HepG2 (cell line): ENCODE measurements at regions not wholly inside any gene's neighbourhood (a gene's known extent, or its start where the extent isn't known, plus 50 kb on each side); places are given as distances from the start of the nearest gene placed in this dataset.

Experiments
- ATAC-seq: fragments of 200-7000 bp; cut with Tn5 transposase; 3 replicates; pipeline ENCODE4 v1.9.1; 2020; ENCODE audit warnings: mild to moderate bottlenecking, moderate library complexity
- BruUV-seq: library from RNA; stranded (reverse); fragments of 400-500 nt; replicated peaks from 2 replicates; lab custom pipeline; 2021; lab: Mats Ljungman, UMichigan
- CTCF ChIA-PET: fragments of 300-600 bp; formaldehyde crosslinking; extraction: SDS; loops from one replicate; lab custom pipeline; 2021; ENCODE audit warnings: low total read pairs, inconsistent platforms, low intra/inter-chr PET ratio; lab: Yijun Ruan, JAX
- POLR2A ChIA-PET: fragments of 350-600 bp; sonication (Branson Sonifier 250); formaldehyde crosslinking; loops from one replicate; lab custom pipeline; 2020; ENCODE audit warnings: antibody characterized with exemption, inconsistent platforms; lab: Yijun Ruan, JAX
- DNase-seq: peaks from one replicate; pipeline ENCODE4 v3.0.0-alpha.2; 2015; ENCODE audit warnings: low spot score
- FAIRE-seq: peaks from 3 replicates; lab custom pipeline; 2011; peaks lifted over from hg19 to GRCh38; lab: Jason Lieb, UNC
- H2AFZ ChIP-seq: one replicate; pipeline ENCODE4 v1.6.1; 2011; ENCODE audit warnings: low read length, inconsistent platforms
- H3K27ac ChIP-seq: fragments of 300-600 bp; 3 replicates; pipeline ENCODE4 v1.8.0; 2011; ENCODE audit warnings: mixed run types, mild to moderate bottlenecking, mixed read lengths, low read length, inconsistent platforms; ENCODE audit not compliant: insufficient read depth; ENCODE audit errors: extremely low read length
- H3K27me3 ChIP-seq, 2 experiments: fragments of 200-600 bp in 1 of 2; 2 replicates in 1 of 2; 3 replicates in 1 of 2; pipeline versions ENCODE4 v1.6.0 to v1.8.0; 2011; ENCODE audit warnings: low read length in 2 of 2, mild to moderate bottlenecking in 2 of 2, moderate library complexity in 2 of 2, inconsistent platforms in 1 of 2; ENCODE audit not compliant: insufficient read depth in 2 of 2, control insufficient read depth in 1 of 2
- H3K36me3 ChIP-seq, 2 experiments: fragments of 200-600 bp in 1 of 2; replicated peaks in 1 of 2; 2 replicates in 1 of 2; 3 replicates in 1 of 2; pipeline versions ENCODE4 v1.5.1 to v1.8.0; 2011; ENCODE audit warnings: low read length in 2 of 2, inconsistent platforms in 1 of 2; ENCODE audit not compliant: insufficient read depth in 2 of 2, control insufficient read depth in 1 of 2
- H3K4me1 ChIP-seq: 2 replicates; pipeline ENCODE4 v1.5.1; 2012; ENCODE audit warnings: low read length, inconsistent platforms; ENCODE audit not compliant: insufficient read depth
- H3K4me2 ChIP-seq: 2 replicates; pipeline ENCODE4 v1.6.0; 2011; ENCODE audit warnings: low read depth, low read length, inconsistent platforms
- H3K4me3 ChIP-seq, 3 experiments: fragments of 200-600 bp in 1 of 3; sonication (generic), shearing (Covaris generic) in 1 of 3; replicated peaks in 1 of 3; 2 replicates each; pipeline ENCODE4 v1.5.1; 2011 to 2016; ENCODE audit warnings: low read length in 3 of 3, inconsistent platforms in 2 of 3, low read depth in 2 of 3, mild to moderate bottlenecking in 2 of 3, control low read depth in 1 of 3, mixed read lengths in 1 of 3; ENCODE audit not compliant: insufficient read depth in 1 of 3
- H3K79me2 ChIP-seq: one replicate; pipeline ENCODE4 v1.6.1; 2011; ENCODE audit warnings: low read length, inconsistent platforms; ENCODE audit not compliant: insufficient read depth
- H3K9ac ChIP-seq: 2 replicates; pipeline ENCODE4 v1.6.0; 2011; ENCODE audit warnings: mild to moderate bottlenecking, low read depth, low read length, inconsistent platforms; ENCODE audit not compliant: insufficient read depth
- H3K9me3 ChIP-seq: 2 replicates; pipeline ENCODE4 v1.5.1; 2012; ENCODE audit warnings: mild to moderate bottlenecking, low read length
- H4K20me1 ChIP-seq: 2 replicates; pipeline ENCODE4 v1.6.0; 2011; ENCODE audit warnings: inconsistent platforms, mild to moderate bottlenecking, low read length, moderate library complexity; ENCODE audit not compliant: insufficient read depth
- CBX1 ChIP-seq: IDR thresholded peaks from one replicate; pipeline ENCODE4 v1.6.1; 2016; ENCODE audit warnings: antibody characterized with exemption, low read depth
- CBX5 ChIP-seq: sonication (generic); formaldehyde crosslinking; IDR thresholded peaks from 2 replicates; pipeline ENCODE4 v1.4.0; 2020; ENCODE audit warnings: missing genetic modification reagents, borderline replicate concordance
- GMEB1 ChIP-seq: sonication (generic); formaldehyde crosslinking; IDR thresholded peaks from 2 replicates; pipeline ENCODE4 v1.5.1; 2020; ENCODE audit warnings: missing genetic modification reagents, mild to moderate bottlenecking, borderline replicate concordance
- MED13 ChIP-seq: sonication (generic); formaldehyde crosslinking; IDR thresholded peaks from 2 replicates; pipeline ENCODE4 v1.5.0; 2020; ENCODE audit warnings: missing genetic modification reagents
- MIXL1 ChIP-seq: IDR thresholded peaks from 2 replicates; pipeline ENCODE4 v1.6.1; 2016
- NR2F2 ChIP-seq: IDR thresholded peaks from 2 replicates; pipeline ENCODE4 v1.6.1; 2012; ENCODE audit warnings: low read depth, inconsistent platforms, borderline replicate concordance
- SSRP1 ChIP-seq: IDR thresholded peaks from 2 replicates; pipeline ENCODE4 v1.6.1; 2016; ENCODE audit warnings: control low read depth
- TIGD3 ChIP-seq: sonication (generic); formaldehyde crosslinking; IDR thresholded peaks from 2 replicates; pipeline ENCODE4 v1.5.1; 2020; ENCODE audit warnings: mild to moderate bottlenecking, missing genetic modification reagents, borderline replicate concordance
- ZMYM2 ChIP-seq: sonication (generic); formaldehyde crosslinking; IDR thresholded peaks from 2 replicates; pipeline ENCODE4 v1.8.0; 2022; ENCODE audit warnings: mild to moderate bottlenecking, missing genetic modification reagents
- ZNF256 ChIP-seq: sonication (generic); formaldehyde crosslinking; conservative IDR thresholded peaks from 2 replicates; pipeline ENCODE4 v1.4.0; 2020; ENCODE audit warnings: missing genetic modification reagents
- in situ Hi-C: cut with HindIII; loops from 2 replicates; pipeline ENCODE4 v1.10.0; 2017; ENCODE audit warnings: low pct_unique_long_range_greater_than_20kb; ENCODE audit not compliant: extremely low pct_ligation_motif_present
- intact Hi-C: fragments of 100-400 bp; cut with micrococcal nuclease; formaldehyde crosslinking; loops from one replicate; pipeline ENCODE4 v1.10.0; 2022; ENCODE audit not compliant: unreplicated experiment

GRCh38 chr7:10568891-10569290 is 404.8 kb upstream of the PHF14 start:
- no peak overlapping the region for H2AFZ ChIP-seq
- in situ Hi-C loops (no loop called here), intact Hi-C loops (no loop called here)
- no TSS peak for BruUV-seq
- H3K79me2 ChIP-seq = no peaks in the 10 kb centered on the region
- H3K9ac ChIP-seq = no peak overlapping the region
- FAIRE-seq (no peak), ATAC-seq (no peak), DNase-seq (no peak)
- H3K27ac ChIP-seq = no peak overlapping the region
- H3K27me3 ChIP-seq = no peaks in the 10 kb centered on the region
- H4K20me1 ChIP-seq = no peaks in the 10 kb centered on the region
- H3K4me1 ChIP-seq = no peaks in the 10 kb centered on the region
- ChIA-PET CTCF (no interaction called here), POLR2A (no interaction called here)
- no peaks in the 10 kb centered on the region for H3K9me3 ChIP-seq
- no peak overlapping the region for H3K4me2 ChIP-seq
- H3K4me3 ChIP-seq = no peak overlapping the region
- H3K36me3 ChIP-seq = no peaks in the 10 kb centered on the region
- TF ChIP-seq NR2F2 = no peak
- TF ChIP-seq ZNF256 (CRISPR knock-in tag) = no peak
- TF ChIP-seq CBX5 = no peak
- TF ChIP-seq ZMYM2 = no peak
- no peak for TF ChIP-seq MED13 (CRISPR knock-in tag)
- no peak for TF ChIP-seq MIXL1
- TF ChIP-seq GMEB1 (CRISPR knock-in tag) = no peak
- TF ChIP-seq CBX1 = no peak
- TF ChIP-seq TIGD3 = no peak
- no peak for TF ChIP-seq SSRP1
